K562 (cell line): ENCODE measurements at regions not wholly inside any gene's neighbourhood (a gene's known extent, or its start where the extent isn't known, plus 50 kb on each side); places are given as distances from the start of the nearest gene placed in this dataset.

ENCODE experiments used
- CHD2 ChIP-seq: IDR thresholded peaks from 2 replicates; pipeline ENCODE4 v1.6.1; 2011; ENCODE audit warnings: low read depth, low read length
- CREM ChIP-seq: IDR thresholded peaks from 2 replicates; pipeline ENCODE4 v1.6.1; 2014; ENCODE audit warnings: antibody characterized with exemption, low read depth
- EZH2 ChIP-seq: IDR thresholded peaks from 2 replicates; pipeline ENCODE4 v1.6.1; 2012; ENCODE audit warnings: low read depth, mild to moderate bottlenecking, inconsistent platforms, low read length, borderline replicate concordance
- MAFK ChIP-seq: IDR thresholded peaks from 2 replicates; pipeline ENCODE4 v1.6.1; 2011; ENCODE audit warnings: low read length, improper control_type of control experiment
- RBM15 ChIP-seq: fragments of 200-400 bp; formaldehyde crosslinking; IDR thresholded peaks from 2 replicates; pipeline ENCODE4 v1.6.1; 2018; ENCODE audit warnings: mild to moderate bottlenecking, low read length, moderate library complexity; ENCODE audit not compliant: insufficient read depth
- TAF7 ChIP-seq: fragments of 450-650 bp; IDR thresholded peaks from 2 replicates; pipeline ENCODE4 v1.6.1; 2016; ENCODE audit warnings: missing genetic modification characterization, missing compliant biosample characterization
- ZBTB8A ChIP-seq: fragments of 450-650 bp; IDR thresholded peaks from 2 replicates; pipeline ENCODE4 v1.6.1; 2018; ENCODE audit warnings: mild to moderate bottlenecking, moderate library complexity; ENCODE audit not compliant: partially characterized antibody
- ZNF24 ChIP-seq: fragments of 450-650 bp; IDR thresholded peaks from 2 replicates; pipeline ENCODE4 v1.6.1; 2016
- TF ChIP-seq, protein P1 (sequence below), 3 experiments: IDR thresholded peaks in 2 of 3; conservative IDR thresholded peaks in 1 of 3; 2 replicates each; pipeline ENCODE4 v1.5.1; 2011 to 2012; ENCODE audit warnings: low read length in 3 of 3, mild to moderate bottlenecking in 3 of 3, control low read depth in 2 of 3, improper control_type of control experiment in 1 of 3, inconsistent platforms in 1 of 3, low read depth in 1 of 3, mixed read lengths in 1 of 3, moderate library complexity in 1 of 3; ENCODE audit not compliant: insufficient read depth in 2 of 3
- TF ChIP-seq, protein P2 (sequence below): sonication (generic); formaldehyde crosslinking; IDR thresholded peaks from 2 replicates; pipeline ENCODE4 v1.8.1; 2023; ENCODE audit warnings: mild to moderate bottlenecking, missing genetic modification reagents, moderate library complexity
- TF ChIP-seq, protein P3 (sequence below): fragments of 450-650 bp; conservative IDR thresholded peaks from 2 replicates; pipeline ENCODE4 v1.6.1; 2016; ENCODE audit warnings: missing genetic modification characterization, low read depth, mild to moderate bottlenecking, missing compliant biosample characterization, moderate library complexity
- TF ChIP-seq, protein P4 (sequence below): sonication (generic); formaldehyde crosslinking; IDR thresholded peaks from 2 replicates; pipeline ENCODE4 v1.8.0; 2022; ENCODE audit warnings: mild to moderate bottlenecking, low read depth, missing genetic modification reagents

DNA sequence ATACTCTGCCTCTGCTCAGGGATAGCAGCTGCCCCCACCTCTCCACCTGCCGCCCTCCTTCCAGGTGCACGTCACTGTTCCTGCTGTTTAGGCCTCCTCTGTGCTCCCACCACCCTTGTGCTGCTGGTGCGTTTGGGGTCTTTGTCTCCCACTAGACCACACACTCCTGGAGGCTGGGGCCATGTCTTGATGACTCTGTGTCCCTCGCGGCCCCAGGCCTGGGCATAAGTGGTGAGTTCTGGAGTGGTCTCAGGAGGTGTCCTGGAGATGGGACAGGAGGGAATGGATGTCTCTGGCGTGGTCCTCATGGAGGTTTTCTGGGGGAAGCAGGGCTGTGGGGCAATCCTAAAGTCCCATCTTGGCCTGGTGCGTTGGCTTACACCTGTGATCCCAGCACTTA is 132.1 kb downstream of the TFCP2L1 start:
- no peak for TF ChIP-seq TAF7 (tag)
- TF ChIP-seq, protein P1, sequence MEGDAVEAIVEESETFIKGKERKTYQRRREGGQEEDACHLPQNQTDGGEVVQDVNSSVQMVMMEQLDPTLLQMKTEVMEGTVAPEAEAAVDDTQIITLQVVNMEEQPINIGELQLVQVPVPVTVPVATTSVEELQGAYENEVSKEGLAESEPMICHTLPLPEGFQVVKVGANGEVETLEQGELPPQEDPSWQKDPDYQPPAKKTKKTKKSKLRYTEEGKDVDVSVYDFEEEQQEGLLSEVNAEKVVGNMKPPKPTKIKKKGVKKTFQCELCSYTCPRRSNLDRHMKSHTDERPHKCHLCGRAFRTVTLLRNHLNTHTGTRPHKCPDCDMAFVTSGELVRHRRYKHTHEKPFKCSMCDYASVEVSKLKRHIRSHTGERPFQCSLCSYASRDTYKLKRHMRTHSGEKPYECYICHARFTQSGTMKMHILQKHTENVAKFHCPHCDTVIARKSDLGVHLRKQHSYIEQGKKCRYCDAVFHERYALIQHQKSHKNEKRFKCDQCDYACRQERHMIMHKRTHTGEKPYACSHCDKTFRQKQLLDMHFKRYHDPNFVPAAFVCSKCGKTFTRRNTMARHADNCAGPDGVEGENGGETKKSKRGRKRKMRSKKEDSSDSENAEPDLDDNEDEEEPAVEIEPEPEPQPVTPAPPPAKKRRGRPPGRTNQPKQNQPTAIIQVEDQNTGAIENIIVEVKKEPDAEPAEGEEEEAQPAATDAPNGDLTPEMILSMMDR (IDR thresholded peaks at IDR 0.05 in 2 of 3, conservative IDR thresholded peaks at IDR 0.05 in 1 of 3; ENCODE audit: insufficient read depth in 2 of 3, low read depth in 1 of 3, low read length in 3 of 3), result no peak
- TF ChIP-seq, protein P2, sequence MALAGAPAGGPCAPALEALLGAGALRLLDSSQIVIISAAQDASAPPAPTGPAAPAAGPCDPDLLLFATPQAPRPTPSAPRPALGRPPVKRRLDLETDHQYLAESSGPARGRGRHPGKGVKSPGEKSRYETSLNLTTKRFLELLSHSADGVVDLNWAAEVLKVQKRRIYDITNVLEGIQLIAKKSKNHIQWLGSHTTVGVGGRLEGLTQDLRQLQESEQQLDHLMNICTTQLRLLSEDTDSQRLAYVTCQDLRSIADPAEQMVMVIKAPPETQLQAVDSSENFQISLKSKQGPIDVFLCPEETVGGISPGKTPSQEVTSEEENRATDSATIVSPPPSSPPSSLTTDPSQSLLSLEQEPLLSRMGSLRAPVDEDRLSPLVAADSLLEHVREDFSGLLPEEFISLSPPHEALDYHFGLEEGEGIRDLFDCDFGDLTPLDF (CRISPR knock-in tag), result no peak
- no peak for TF ChIP-seq CREM
- no peak for TF ChIP-seq CHD2
- TF ChIP-seq, protein P3, sequence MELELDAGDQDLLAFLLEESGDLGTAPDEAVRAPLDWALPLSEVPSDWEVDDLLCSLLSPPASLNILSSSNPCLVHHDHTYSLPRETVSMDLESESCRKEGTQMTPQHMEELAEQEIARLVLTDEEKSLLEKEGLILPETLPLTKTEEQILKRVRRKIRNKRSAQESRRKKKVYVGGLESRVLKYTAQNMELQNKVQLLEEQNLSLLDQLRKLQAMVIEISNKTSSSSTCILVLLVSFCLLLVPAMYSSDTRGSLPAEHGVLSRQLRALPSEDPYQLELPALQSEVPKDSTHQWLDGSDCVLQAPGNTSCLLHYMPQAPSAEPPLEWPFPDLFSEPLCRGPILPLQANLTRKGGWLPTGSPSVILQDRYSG, result no peak
- TF ChIP-seq ZBTB8A, result no peak
- no peak for TF ChIP-seq EZH2
- no peak for TF ChIP-seq MAFK
- TF ChIP-seq RBM15, result no peak
- TF ChIP-seq, protein P4, sequence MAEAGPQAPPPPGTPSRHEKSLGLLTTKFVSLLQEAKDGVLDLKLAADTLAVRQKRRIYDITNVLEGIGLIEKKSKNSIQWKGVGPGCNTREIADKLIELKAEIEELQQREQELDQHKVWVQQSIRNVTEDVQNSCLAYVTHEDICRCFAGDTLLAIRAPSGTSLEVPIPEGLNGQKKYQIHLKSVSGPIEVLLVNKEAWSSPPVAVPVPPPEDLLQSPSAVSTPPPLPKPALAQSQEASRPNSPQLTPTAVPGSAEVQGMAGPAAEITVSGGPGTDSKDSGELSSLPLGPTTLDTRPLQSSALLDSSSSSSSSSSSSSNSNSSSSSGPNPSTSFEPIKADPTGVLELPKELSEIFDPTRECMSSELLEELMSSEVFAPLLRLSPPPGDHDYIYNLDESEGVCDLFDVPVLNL (CRISPR knock-in tag), result no peak
- TF ChIP-seq ZNF24, result no peak
